Stimulated activated CD4-positive, alpha-beta T cell treated with anti-CD3 and anti-CD28 coated beads, Interleukin-12 subunit alpha, Interleukin-12 subunit beta, amount 100 ng/mL, for 48 hours (primary cell): ENCODE measurements at regions not wholly inside any gene's neighbourhood (a gene's known extent, or its start where the extent isn't known, plus 50 kb on each side); places are given as distances from the start of the nearest gene placed in this dataset.
"Not testable (repeated sequence)": the region's sequence is repeated elsewhere in the genome, so short reads cannot be mapped to it uniquely, and the experiment has no call there.

ENCODE experiments used
- DNase-seq, 3 donors: peaks; one replicate each; pipeline ENCODE4 v3.0.0-alpha.2; 2020; ENCODE audit warnings: low read depth in 2 of 3, low spot score in 1 of 3

- DNase-seq, result no peak
Measured at GRCh38 chr2:19207452-19207851, 151.0 kb downstream of the OSR1 start.

GRCh38 chr2:19205983-19206533 is 152.4 kb downstream of the OSR1 start:
- no peak for DNase-seq

- no peak for DNase-seq
Measured at GRCh38 chr2:19203866-19204265, 154.6 kb downstream of the OSR1 start.

GRCh38 chr2:19201911-19202462 is 156.4 kb downstream of the OSR1 start:
- DNase-seq, result no peak

- no peak for DNase-seq
Measured at GRCh38 chr2:19198381-19198780, 160.0 kb downstream of the OSR1 start.

- DNase-seq, result no peak
Measured at GRCh38 chr2:19195661-19196060, 162.8 kb downstream of the OSR1 start.

GRCh38 chr2:19189391-19189790 is 169.0 kb downstream of the OSR1 start:
- no peak for DNase-seq

GRCh38 chr2:19187323-19188020 is 171.0 kb downstream of the OSR1 start:
- DNase-seq, result no peak

- DNase-seq, result no peak
Measured at GRCh38 chr2:19185086-19185485, 173.3 kb downstream of the OSR1 start.

- no peak for DNase-seq
Measured at GRCh38 chr2:19178175-19178574, 180.2 kb downstream of the OSR1 start.

GRCh38 chr2:19176977-19177376 is 181.4 kb downstream of the OSR1 start:
- no peak for DNase-seq

GRCh38 chr2:19176172-19176852 is 182.1 kb downstream of the OSR1 start:
- no peak for DNase-seq

GRCh38 chr2:19174176-19174575 is 184.2 kb downstream of the OSR1 start:
- DNase-seq, result no peak

- DNase-seq, result no peak
Measured at GRCh38 chr2:19171409-19171808, 187.0 kb downstream of the OSR1 start.

- no peak for DNase-seq
Measured at GRCh38 chr2:19169134-19169768, 189.2 kb downstream of the OSR1 start.

GRCh38 chr2:19164099-19164498 is 194.3 kb downstream of the OSR1 start:
- DNase-seq, result not testable (repeated sequence)

GRCh38 chr2:19158896-19159295 is 199.5 kb downstream of the OSR1 start:
- no peak for DNase-seq

GRCh38 chr2:19158211-19158610 is 200.2 kb downstream of the OSR1 start:
- DNase-seq, result no peak

GRCh38 chr2:19156646-19157045 is 201.8 kb downstream of the OSR1 start:
- no peak for DNase-seq

GRCh38 chr2:19150726-19151125 is 207.7 kb downstream of the OSR1 start:
- DNase-seq, result no peak

- DNase-seq, result no peak
Measured at GRCh38 chr2:19146867-19147266, 211.6 kb downstream of the OSR1 start.
